GM18951 (cell line): ENCODE measurements at regions not wholly inside any gene's neighbourhood (a gene's known extent, or its start where the extent isn't known, plus 50 kb on each side); places are given as distances from the start of the nearest gene placed in this dataset.

Experiments
- POLR2A ChIP-seq: IDR thresholded peaks from 4 replicates; pipeline ENCODE4 v1.6.1; 2011; ENCODE audit warnings: mild to moderate bottlenecking; ENCODE audit not compliant: insufficient read length, insufficient read depth; ENCODE audit errors: extremely low read depth
- in situ Hi-C: fragments of 300-500 bp; cut with MboI; formaldehyde crosslinking; loops from one replicate; pipeline ENCODE4 v1.12.0; 2022; ENCODE audit warnings: low sequenced_read_pairs, mixed read lengths, inconsistent platforms; ENCODE audit not compliant: unreplicated experiment

DNA sequence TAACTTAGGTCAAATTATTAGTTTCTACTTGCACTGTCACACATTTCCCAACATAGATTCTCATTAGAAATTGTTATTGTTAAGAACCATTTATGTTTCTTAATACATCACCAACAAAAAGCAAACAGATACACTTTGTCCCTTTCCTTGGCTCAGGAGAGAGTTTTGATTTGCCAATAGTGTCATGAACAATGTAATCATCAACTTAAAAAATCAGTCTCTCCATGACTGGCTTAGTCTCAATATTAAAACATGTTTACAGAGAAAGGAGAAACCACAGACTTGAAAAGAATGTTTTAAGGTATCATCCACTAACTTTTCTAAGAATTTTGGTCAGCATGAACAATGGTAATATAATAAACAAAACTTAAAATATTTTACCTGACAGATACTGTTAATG lies 416.5 kb upstream of the KCNH7 start:
- TF ChIP-seq POLR2A: no peak
- in situ Hi-C loops: no loop called here

DNA sequence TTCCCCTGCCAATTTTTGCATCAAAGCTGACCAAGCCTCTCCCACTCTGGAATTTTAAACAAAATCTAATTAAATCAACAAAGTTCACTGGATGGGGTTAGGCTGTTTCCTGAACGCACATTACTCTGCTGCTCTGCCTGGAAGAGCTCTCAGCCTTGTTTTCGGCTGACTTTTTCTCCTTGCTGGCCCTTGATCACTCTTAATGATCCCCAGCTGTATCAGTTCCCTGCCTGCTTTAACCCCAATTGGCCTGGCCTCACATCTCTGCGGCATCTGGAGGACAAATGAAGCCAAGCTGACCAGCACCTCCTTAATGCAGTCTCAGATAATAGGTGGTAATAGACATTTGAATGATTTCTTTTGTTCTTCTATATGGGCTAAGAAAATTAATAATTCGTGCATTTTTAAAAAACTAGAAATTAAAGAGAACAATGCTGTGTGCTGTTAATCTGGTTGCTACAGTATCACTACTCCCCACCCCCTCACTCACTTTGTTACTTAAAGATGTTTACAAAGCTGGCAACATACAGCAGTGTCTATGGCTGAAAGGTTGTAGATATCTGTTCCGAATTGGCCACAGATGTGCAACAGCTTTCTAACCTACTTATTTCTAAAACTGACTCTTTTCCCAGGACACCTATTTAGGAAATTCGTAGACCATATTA lies 415.2 kb upstream of the KCNH7 start:
- in situ Hi-C loops: no loop called here
- no peak for TF ChIP-seq POLR2A

DNA sequence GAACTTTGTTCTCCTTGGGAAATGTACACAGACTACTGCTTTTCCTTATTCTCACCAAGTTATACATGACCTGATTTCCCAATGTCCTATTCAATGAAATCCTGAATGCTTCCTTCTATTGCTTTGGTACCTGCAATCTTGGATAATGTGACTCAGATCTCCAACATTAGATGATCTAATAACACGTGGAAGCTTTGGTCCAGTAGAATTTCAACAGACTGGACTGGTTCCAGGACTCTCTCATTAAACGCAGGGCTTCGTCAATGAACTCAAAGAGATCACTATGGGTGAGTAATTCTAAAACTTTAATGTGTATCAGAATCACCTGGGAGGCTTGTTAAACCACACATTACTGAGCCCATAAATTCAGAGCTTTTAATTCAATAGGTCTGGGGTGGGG lies 413.6 kb upstream of the KCNH7 start:
- in situ Hi-C loops: no loop called here
- TF ChIP-seq POLR2A: no peak

DNA sequence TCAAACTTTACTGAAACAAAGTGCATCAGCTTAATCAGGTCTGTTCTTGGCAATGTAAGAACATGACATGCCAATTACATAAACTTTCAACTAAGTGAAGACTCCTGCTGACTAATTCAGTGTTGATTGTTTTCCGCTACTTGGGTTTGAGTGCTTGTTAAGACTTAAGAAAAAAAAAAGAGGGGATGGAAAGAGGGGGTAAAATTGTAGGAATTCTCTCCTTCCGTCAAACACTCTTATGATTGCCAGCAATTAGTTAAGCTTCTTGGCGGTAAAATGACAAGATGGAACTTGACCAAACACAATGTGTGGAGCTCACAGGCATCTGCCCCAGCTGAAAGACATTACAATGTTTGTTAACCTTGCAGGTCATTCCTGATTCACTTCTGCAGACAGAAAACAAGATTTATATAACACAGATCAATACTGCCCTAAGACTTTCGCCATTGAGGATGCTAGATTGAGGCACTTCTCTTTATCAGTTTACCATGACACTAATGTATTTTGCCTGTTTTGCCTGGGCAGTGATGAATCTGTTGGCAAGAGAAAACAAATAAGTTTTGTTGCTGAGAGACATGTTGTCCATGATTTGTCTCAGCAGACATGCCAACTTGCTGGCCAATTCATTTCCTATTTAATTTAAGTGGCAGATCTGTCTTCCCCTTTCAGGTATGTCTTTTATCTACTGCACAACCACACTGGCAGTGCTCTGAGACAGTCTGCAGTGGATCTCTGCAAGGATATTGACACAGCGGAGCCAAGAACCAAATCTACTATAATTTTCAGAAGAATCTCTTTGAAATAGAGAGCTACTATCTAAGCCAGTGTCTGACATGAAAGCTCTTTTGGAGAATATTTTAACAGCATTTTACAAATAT lies 410.0 kb upstream of the KCNH7 start:
- in situ Hi-C loops: no loop called here
- no peak for TF ChIP-seq POLR2A

DNA sequence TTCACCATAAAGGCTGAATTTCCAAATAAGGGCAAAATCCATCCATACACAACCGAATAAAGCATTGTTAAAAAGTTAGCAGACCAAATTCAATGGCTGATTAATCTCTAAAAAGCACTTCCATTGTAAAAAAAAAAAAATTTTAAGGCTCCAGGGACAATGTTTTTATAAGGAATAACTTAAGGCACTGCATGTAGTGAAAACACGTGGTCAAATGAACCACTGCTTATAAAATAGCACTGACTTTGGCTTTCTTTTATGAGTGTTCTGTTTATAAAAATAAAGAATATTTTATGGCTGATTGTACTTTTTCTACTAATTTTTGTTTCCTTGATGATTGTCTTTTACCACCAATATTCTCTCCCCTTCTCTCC lies 409.3 kb upstream of the KCNH7 start:
- TF ChIP-seq POLR2A: no peak
- in situ Hi-C loops: no loop called here

DNA sequence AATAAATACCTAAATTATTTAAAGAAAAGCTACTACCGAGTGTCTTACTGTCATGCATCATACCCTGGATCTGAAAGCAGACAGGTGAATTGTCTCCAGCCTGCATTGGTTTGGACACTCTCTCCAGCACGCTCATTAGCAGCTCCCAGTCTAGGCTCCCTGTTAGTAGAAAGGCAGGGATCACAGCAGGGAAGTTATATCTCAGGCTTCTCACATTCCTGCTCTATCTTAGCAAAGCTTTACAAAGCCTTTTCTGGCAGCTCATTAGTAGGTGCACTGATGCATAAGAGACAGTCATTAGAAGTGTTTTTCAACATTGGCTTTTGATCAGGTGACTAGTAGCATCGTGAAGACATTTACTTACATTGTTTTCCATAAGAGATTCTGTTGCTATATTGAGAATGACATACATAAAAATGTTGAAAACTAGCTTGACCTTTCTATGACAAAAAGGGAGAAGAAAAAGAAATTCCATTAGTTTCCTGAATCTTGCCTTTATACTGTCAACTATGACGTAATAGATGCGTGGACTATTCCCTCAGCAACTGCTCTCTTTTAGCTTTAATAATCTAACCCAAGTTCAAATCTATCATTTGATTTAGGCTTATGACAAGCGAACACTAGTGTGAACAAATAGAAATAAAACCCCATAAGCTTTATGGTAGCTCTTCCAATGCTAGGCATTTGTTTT lies 408.7 kb upstream of the KCNH7 start:
- in situ Hi-C loops: no loop called here
- no peak for TF ChIP-seq POLR2A

DNA sequence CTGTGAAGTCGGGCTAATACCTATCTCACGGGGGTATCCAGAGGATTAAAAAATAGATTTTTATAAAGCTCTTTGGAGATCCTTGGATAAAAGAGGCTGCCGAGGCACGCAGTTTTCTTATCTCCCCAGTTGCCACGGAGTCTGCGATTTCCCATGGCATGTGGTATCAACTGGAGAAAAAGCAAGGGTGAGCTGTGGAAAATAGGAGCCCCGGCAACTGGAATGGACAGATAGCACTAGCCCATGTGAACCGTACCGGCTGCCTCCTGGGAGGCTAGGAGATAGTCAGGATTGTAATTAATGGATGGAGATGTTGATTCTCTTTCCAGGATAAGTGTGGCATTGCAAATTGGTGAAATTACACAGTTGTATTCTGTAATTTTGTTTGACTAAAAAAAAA lies 407.6 kb upstream of the KCNH7 start:
- no peak for TF ChIP-seq POLR2A
- in situ Hi-C loops: no loop called here

DNA sequence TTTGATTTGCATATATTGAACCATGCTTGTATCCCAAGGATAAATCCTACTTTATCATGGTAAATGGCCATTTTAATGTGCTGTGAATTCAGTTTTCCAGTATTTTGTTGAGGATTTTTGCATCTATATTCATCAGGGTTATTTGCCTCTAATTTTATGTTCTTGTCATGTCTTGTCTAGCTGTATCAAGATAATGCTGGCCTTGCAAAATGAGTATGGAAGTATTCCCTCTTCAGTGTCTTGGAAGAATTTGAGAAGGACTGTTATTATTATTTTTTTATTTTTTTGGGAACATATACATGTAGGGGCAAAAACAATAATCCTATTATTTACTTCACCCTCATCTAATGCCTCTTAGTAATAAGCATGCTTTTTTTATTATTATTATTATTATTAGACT lies 398.0 kb upstream of the KCNH7 start:
- in situ Hi-C loops: no loop called here
- TF ChIP-seq POLR2A: no peak

DNA sequence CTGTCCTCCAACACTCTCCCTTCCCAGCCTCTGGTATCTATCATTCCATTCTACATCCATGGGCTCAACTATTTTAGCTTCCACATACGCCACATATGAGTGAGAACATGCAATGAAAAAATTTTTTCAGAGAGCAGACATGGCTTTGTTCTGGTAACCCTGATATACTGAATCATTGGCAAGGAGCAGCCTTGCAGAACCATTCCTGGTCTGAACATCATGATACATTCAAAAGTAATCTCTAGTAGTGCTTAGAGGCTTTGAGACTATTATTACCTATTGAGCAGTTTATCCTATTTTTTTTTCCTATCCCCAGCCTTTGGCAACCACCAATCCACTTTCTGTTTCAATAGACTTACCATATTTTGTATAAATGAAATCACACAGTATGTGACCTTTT lies 393.1 kb upstream of the KCNH7 start:
- in situ Hi-C loops: no loop called here

DNA sequence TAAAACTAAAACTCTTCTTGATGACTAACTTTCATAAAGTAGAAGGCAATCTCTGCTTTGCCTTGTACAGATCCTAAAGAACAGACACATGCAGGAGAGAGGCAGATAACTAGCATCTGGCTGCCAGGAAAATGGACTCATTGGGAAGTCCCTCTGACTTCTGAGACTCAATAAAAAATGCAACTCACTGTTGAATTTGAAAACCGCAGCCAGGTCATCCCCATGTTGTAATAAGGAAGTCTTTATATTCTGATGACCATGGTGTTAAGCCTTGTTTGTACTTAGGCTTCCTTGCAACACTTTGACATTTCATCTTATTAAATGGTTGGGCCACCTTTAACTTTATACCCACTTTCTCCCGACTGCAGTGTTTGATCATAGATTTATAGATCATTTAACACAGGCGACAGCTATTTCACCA lies 375.1 kb upstream of the KCNH7 start:
- in situ Hi-C loops: no loop called here
- no peak for TF ChIP-seq POLR2A

More for the DNA sequence above, 393.1 kb upstream of the KCNH7 start:
- no peak for TF ChIP-seq POLR2A

DNA sequence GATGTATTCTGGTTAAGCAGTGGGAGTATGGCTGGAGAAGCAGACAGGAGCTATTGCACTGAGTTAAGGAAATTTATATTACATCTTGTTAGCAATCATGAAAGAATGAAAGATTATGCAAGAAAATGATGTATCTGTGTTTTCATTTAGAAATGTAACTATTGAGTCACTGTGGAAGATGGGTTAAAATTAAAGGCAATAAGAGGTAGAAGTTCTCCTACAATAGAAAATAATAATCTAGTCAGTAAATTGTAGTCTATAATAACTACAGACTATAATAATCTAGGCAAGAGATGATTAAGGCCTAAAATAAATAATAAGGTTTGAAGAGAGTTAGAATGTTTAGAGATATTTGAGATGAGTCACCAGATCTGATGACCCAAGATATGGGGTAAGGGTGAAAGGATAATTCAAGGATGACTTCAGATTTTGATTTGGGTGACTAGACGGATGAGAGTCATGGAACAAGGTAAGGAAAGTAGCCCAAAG lies 371.9 kb upstream of the KCNH7 start:
- TF ChIP-seq POLR2A: no peak
- in situ Hi-C loops: no loop called here

DNA sequence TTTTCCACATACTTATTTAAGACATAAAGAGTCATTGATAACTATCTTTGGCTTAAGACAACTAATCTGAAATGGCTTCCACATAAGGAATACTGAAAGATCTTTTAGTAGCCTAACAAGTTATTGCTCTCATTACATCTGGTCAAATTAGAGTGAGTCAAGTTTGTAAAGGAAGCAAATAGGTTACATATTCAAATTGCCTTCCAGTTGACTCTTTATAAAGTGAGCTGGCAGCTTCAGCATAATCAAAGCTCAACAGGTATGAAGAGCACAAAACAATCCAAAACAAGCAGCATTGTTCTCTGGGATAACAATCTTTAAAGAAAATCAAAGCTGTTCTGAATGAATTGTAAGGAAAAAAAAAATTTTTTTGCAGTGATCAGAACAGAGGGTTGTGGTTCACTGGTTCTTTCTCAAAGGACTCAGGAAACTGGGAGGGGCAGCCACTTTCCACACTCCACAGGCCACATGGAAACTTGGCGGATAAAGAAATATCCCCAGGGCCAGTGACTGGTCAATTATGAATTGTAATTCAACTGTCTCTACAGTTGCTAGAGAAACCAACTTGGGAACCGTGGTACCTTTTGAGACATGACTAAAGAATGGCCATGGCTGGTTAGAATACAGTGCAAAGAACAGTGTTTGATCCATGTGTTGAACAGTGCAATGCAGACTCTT lies 369.3 kb upstream of the KCNH7 start:
- in situ Hi-C loops: no loop called here
- no peak for TF ChIP-seq POLR2A
